Spleen (tissue), 7 donors: ENCODE measurements at regions not wholly inside any gene's neighbourhood (a gene's known extent, or its start where the extent isn't known, plus 50 kb on each side); places are given as distances from the start of the nearest gene placed in this dataset.

Source experiments
- POLR2A ChIP-seq, 3 donors: fragments of 450-650 bp; IDR thresholded peaks; one replicate each; pipeline ENCODE4 v1.5.1; 2017; ENCODE audit warnings: antibody characterized with exemption in 3 of 3, mild to moderate bottlenecking in 1 of 3
- POLR2AphosphoS5 ChIP-seq, 3 donors: sonication (generic); formaldehyde crosslinking; IDR thresholded peaks; one replicate each; pipeline ENCODE4 v1.5.1; 2017; ENCODE audit warnings: antibody characterized with exemption in 3 of 3
- TF ChIP-seq, protein P1 (sequence below), 11 experiments: fragments of 200-600 bp in 7 of 11; fragments of 450-650 bp in 4 of 11; sonication (generic) in 4 of 11; IDR thresholded peaks in 8 of 11; conservative IDR thresholded peaks in 3 of 11; 1 replicate in 7 of 11; 2 replicates in 4 of 11; pipeline versions ENCODE4 v1.4.0 to v1.8.0; 2016 to 2021; ENCODE audit warnings: antibody characterized with exemption in 11 of 11, inconsistent platforms in 4 of 11, mild to moderate bottlenecking in 1 of 11
- donor health status: DM: no; HTN: no; CAD: no; lungs with moderate emphysema.
- donor health status: DM: no; HTN: no; CAD: no.
- donor health status: DM: no; HTN: no; CAD: no.

DNA sequence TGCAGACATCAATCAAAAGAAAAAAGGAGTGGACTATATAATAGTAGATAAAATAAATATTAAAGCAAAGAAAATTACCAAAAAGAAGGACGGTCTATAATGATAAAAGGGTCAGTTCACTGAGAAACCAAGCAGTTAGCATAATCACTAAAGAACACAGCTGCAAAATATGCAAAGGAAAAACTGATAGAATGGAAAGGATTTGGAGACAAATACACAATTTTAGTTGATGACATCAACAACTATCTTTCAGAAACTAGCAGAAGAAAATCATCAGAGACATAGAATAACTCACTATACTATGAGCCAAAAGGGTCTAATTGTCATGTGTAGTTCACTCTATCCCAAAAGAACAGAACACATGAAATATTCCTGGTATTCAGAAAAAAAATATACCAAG, 316.4 kb upstream of the IGFBP3 start:
- TF ChIP-seq POLR2A (IDR thresholded peaks at IDR 0.05) (no peak), POLR2AphosphoS5 (IDR thresholded peaks at IDR 0.05) (no peak)
- TF ChIP-seq, protein P1, sequence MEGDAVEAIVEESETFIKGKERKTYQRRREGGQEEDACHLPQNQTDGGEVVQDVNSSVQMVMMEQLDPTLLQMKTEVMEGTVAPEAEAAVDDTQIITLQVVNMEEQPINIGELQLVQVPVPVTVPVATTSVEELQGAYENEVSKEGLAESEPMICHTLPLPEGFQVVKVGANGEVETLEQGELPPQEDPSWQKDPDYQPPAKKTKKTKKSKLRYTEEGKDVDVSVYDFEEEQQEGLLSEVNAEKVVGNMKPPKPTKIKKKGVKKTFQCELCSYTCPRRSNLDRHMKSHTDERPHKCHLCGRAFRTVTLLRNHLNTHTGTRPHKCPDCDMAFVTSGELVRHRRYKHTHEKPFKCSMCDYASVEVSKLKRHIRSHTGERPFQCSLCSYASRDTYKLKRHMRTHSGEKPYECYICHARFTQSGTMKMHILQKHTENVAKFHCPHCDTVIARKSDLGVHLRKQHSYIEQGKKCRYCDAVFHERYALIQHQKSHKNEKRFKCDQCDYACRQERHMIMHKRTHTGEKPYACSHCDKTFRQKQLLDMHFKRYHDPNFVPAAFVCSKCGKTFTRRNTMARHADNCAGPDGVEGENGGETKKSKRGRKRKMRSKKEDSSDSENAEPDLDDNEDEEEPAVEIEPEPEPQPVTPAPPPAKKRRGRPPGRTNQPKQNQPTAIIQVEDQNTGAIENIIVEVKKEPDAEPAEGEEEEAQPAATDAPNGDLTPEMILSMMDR (IDR thresholded peaks at IDR 0.05 in 8 of 11, conservative IDR thresholded peaks at IDR 0.05 in 3 of 11), result no peak
